HUES48 (cell line): ENCODE measurements at regions not wholly inside any gene's neighbourhood (a gene's known extent, or its start where the extent isn't known, plus 50 kb on each side); places are given as distances from the start of the nearest gene placed in this dataset.

Experiments used
- H3K27ac ChIP-seq: one replicate; pipeline ENCODE4 v1.7.0; 2013; ENCODE audit warnings: low read depth, low read length, inconsistent platforms
- H3K27me3 ChIP-seq: 2 replicates; pipeline ENCODE4 v1.6.1; 2013; ENCODE audit warnings: mild to moderate bottlenecking, low read length; ENCODE audit not compliant: control insufficient read depth, insufficient read depth
- H3K36me3 ChIP-seq: 2 replicates; pipeline ENCODE4 v1.6.1; 2013; ENCODE audit warnings: low read length; ENCODE audit not compliant: control insufficient read depth, insufficient read depth
- H3K4me1 ChIP-seq: 2 replicates; pipeline ENCODE4 v1.6.1; 2013; ENCODE audit warnings: mild to moderate bottlenecking, low read length; ENCODE audit not compliant: control insufficient read depth, insufficient read depth
- H3K4me3 ChIP-seq: 2 replicates; pipeline ENCODE4 v1.5.1; 2013; ENCODE audit warnings: mild to moderate bottlenecking, low read depth, low read length
- H3K9ac ChIP-seq: 2 replicates; pipeline ENCODE4 v1.6.1; 2013; ENCODE audit warnings: mild to moderate bottlenecking, low read depth, low read length, moderate library complexity
- H3K9me3 ChIP-seq: 2 replicates; pipeline ENCODE4 v1.6.1; 2013; ENCODE audit warnings: low read length; ENCODE audit not compliant: control insufficient read depth, insufficient read depth

DNA sequence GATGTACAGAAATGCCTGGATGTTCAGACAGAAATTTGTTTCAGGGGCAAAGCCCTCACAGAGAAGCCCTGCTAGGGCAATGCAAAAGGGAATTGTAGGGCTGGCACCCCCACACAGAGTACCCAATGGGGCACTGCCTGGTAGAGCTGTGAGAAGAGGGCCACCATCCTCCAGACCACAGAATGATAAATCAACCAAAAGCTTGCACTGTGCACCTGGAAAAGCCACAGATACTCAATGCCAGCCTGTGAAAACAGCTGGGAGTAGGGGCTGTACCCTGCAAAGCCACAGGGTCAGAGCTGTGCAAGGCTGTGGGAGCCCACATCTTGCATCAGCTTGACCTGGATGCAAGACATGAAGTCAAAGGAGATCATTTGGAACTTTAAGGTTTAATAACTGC, 477.9 kb upstream of the NECTIN3 start:
- Histone ChIP-seq H3K4me3 (no peak overlapping the region), H3K27ac (no peak overlapping the region), H3K27me3 (no peaks in the 10 kb centered on the region), H3K9me3 (peaks cover 17% of the 10 kb centered on the region), H3K36me3 (0 out of 2 replicates have a peak, but pooled peaks cover 2% of the 10 kb centered on the region), H3K4me1 (peaks cover 14% of the 10 kb centered on the region), H3K9ac (no peak overlapping the region)

GRCh38 chr3:110598847-110599490, 472.6 kb upstream of the NECTIN3 start:
- 0 out of 2 replicates have a peak, but pooled peaks cover 2% of the 10 kb centered on the region for H3K36me3 ChIP-seq
- H3K4me3 ChIP-seq: no peak overlapping the region
- H3K9me3 ChIP-seq: peaks cover 12% of the 10 kb centered on the region
- H3K27ac ChIP-seq: peak overlapping the region; percentile 90
- no peaks in the 10 kb centered on the region for H3K27me3 ChIP-seq
- peak overlapping the region; percentile 9; the same call in 1 of the 2 replicates for H3K9ac ChIP-seq
- peaks cover 29% of the 10 kb centered on the region for H3K4me1 ChIP-seq

DNA sequence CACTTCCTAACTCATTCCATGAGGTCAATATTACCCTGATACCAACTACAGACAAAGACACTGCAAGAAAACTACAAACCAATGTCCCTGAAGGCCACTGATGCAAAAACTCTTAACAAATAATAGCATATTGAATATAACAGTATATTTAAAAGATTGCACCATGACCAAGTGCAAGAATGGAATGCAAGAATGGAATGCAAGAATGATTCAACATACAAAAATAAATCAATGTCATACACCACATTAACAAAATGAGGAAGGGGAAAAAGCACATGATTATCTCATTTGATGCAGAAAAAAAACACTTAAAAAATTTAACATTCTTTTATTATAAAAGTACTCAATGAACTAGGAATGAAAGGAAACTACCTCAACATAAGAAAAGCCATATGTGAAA, 463.1 kb upstream of the NECTIN3 start:
- H3K27me3 ChIP-seq: no peaks in the 10 kb centered on the region
- H3K9me3 ChIP-seq: peaks cover 5% of the 10 kb centered on the region; the same call in 1 of the 2 replicates
- H3K4me3 ChIP-seq: no peak overlapping the region
- H3K9ac ChIP-seq: no peak overlapping the region
- no peak overlapping the region for H3K27ac ChIP-seq
- H3K4me1 ChIP-seq: no peaks in the 10 kb centered on the region
- H3K36me3 ChIP-seq: no peaks in the 10 kb centered on the region

DNA sequence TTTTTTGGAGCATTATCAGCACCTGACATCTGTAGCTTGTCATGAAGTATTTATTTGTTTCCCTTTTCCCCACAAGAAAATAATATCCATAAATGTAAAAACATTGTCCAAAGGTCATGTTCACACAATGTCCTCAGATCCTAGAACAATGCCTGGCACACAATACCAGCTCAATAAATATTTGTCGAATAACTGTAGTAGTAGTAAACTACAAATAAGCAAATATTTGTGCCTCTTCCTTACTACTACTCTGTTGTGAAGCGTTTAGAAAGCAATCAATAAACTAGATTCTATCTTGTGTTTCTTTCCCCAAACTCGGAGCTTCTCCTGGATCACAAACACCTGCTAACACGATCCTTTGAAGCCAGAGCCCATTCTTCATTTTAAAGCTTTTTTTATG, 459.6 kb upstream of the NECTIN3 start:
- Histone ChIP-seq H3K4me1 (no peaks in the 10 kb centered on the region), H3K36me3 (no peaks in the 10 kb centered on the region), H3K9me3 (peaks cover 5% of the 10 kb centered on the region; the same call in 1 of the 2 replicates), H3K4me3 (no peak overlapping the region), H3K9ac (no peak overlapping the region), H3K27ac (no peak overlapping the region), H3K27me3 (no peaks in the 10 kb centered on the region)

DNA sequence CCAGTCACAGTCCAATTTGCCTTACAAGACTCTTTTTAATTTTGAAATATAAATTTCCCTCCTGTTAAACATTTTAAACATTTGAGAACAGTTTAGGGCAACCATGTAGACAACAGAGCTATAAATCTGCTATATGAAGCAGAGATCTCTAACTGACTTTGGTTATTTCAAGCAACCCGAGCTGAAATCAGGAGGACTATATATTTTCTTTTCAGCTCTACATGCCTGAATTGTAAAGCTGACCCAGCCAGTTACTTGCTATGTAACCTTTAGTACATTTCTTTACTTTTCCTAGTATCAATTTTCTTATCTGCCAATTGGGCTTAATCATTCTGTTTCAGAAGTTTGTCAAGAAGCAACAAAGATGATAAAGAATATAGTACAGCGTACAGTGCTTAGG, 457.4 kb upstream of the NECTIN3 start:
- Histone ChIP-seq H3K27me3 (no peaks in the 10 kb centered on the region), H3K4me3 (no peak overlapping the region), H3K9ac (no peak overlapping the region), H3K4me1 (no peaks in the 10 kb centered on the region), H3K36me3 (no peaks in the 10 kb centered on the region), H3K27ac (no peak overlapping the region), H3K9me3 (no peaks in the 10 kb centered on the region)

DNA sequence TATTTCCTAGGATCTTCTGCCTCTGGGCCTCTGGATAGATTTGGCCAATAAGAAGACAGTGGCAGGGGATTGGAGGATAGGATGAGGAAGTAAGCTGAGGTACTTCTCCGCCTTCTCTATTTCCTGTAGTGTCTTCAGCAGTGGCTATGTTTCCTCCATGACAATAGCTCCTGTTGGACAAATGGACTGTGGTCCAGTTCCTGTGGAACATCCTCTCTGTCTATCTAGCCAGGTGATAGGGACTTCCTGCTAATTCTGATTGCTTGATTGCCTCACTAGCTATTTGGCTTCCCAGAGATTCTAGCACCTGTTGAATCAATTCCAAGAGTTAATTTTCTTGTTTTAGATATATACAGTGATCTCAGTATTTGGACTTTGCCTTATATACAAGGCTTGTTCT, 456.2 kb upstream of the NECTIN3 start:
- no peak overlapping the region for H3K9ac ChIP-seq
- no peak overlapping the region for H3K27ac ChIP-seq
- no peaks in the 10 kb centered on the region for H3K36me3 ChIP-seq
- no peaks in the 10 kb centered on the region for H3K9me3 ChIP-seq
- H3K27me3 ChIP-seq: no peaks in the 10 kb centered on the region
- no peak overlapping the region for H3K4me3 ChIP-seq
- no peaks in the 10 kb centered on the region for H3K4me1 ChIP-seq

GRCh38 chr3:110618512-110619226, 452.9 kb upstream of the NECTIN3 start:
- Histone ChIP-seq H3K36me3 (no peaks in the 10 kb centered on the region), H3K9ac (no peak overlapping the region), H3K4me3 (no peak overlapping the region), H3K9me3 (no peaks in the 10 kb centered on the region), H3K27me3 (no peaks in the 10 kb centered on the region), H3K4me1 (no peaks in the 10 kb centered on the region), H3K27ac (no peak overlapping the region)

GRCh38 chr3:110620118-110620517, 451.5 kb upstream of the NECTIN3 start:
- H3K4me3 ChIP-seq: no peak overlapping the region
- H3K36me3 ChIP-seq: no peaks in the 10 kb centered on the region
- H3K9ac ChIP-seq: no peak overlapping the region
- peaks cover 4% of the 10 kb centered on the region; the same call in 1 of the 2 replicates for H3K4me1 ChIP-seq
- H3K27me3 ChIP-seq: no peaks in the 10 kb centered on the region
- H3K27ac ChIP-seq: no peak overlapping the region
- no peaks in the 10 kb centered on the region for H3K9me3 ChIP-seq

- Histone ChIP-seq H3K4me1 (peaks cover 10% of the 10 kb centered on the region; the same call in 1 of the 2 replicates), H3K9ac (no peak overlapping the region), H3K36me3 (no peaks in the 10 kb centered on the region), H3K27me3 (no peaks in the 10 kb centered on the region), H3K4me3 (no peak overlapping the region), H3K27ac (no peak overlapping the region), H3K9me3 (no peaks in the 10 kb centered on the region)
Measured at GRCh38 chr3:110623571-110623970, 448.0 kb upstream of the NECTIN3 start.

GRCh38 chr3:110624576-110624975, 447.0 kb upstream of the NECTIN3 start:
- Histone ChIP-seq H3K9ac (no peak overlapping the region), H3K27me3 (no peaks in the 10 kb centered on the region), H3K36me3 (no peaks in the 10 kb centered on the region), H3K9me3 (no peaks in the 10 kb centered on the region), H3K27ac (no peak overlapping the region), H3K4me1 (peaks cover 10% of the 10 kb centered on the region; the same call in 1 of the 2 replicates), H3K4me3 (no peak overlapping the region)

GRCh38 chr3:110625201-110625747, 446.3 kb upstream of the NECTIN3 start:
- Histone ChIP-seq H3K27me3 (no peaks in the 10 kb centered on the region), H3K36me3 (no peaks in the 10 kb centered on the region), H3K27ac (no peak overlapping the region), H3K9ac (no peak overlapping the region), H3K9me3 (no peaks in the 10 kb centered on the region), H3K4me1 (peaks cover 10% of the 10 kb centered on the region; the same call in 1 of the 2 replicates), H3K4me3 (no peak overlapping the region)
